Femur (tissue), 1 donor: ENCODE measurements at regions not wholly inside any gene's neighbourhood (a gene's known extent, or its start where the extent isn't known, plus 50 kb on each side); places are given as distances from the start of the nearest gene placed in this dataset.
A peak's percentile ranks its signal among the peaks of the same experiment; 100 is the strongest.

Source experiments
- DNase-seq: peaks from one replicate; pipeline ENCODE4 v3.0.0-alpha.2; 2017

- peak; percentile 54 for DNase-seq
Measured at GRCh38 chr17:17398188-17398942, 78.4 kb upstream of the MED9 start.

- no peak for DNase-seq
Measured at GRCh38 chr17:17398943-17399926, 77.6 kb upstream of the MED9 start.

GRCh38 chr17:17400070-17400469 is 76.7 kb upstream of the MED9 start:
- DNase-seq = no peak

- no peak for DNase-seq
Measured at GRCh38 chr17:17400566-17401184, 76.1 kb upstream of the MED9 start.

- DNase-seq = no peak
Measured at GRCh38 chr17:17401271-17401781, 75.5 kb upstream of the MED9 start.

- DNase-seq = no peak
Measured at GRCh38 chr17:17402558-17402957, 74.2 kb upstream of the MED9 start.

- no peak for DNase-seq
Measured at GRCh38 chr17:17403065-17403464, 73.7 kb upstream of the MED9 start.

GRCh38 chr17:17403899-17404576 is 72.8 kb upstream of the MED9 start:
- DNase-seq = peak; percentile 83

GRCh38 chr17:17405673-17406072 is 71.1 kb upstream of the MED9 start:
- no peak for DNase-seq

- DNase-seq = no peak
Measured at GRCh38 chr17:17406225-17406624, 70.6 kb upstream of the MED9 start.

- DNase-seq = no peak
Measured at GRCh38 chr17:17408236-17408794, 68.5 kb upstream of the MED9 start.

GRCh38 chr17:17410357-17410756 is 66.4 kb upstream of the MED9 start:
- DNase-seq = no peak

- DNase-seq = no peak
Measured at GRCh38 chr17:17411692-17412091, 65.1 kb upstream of the MED9 start.

- DNase-seq = no peak
Measured at GRCh38 chr17:17412326-17412725, 64.5 kb upstream of the MED9 start.

- no peak for DNase-seq
Measured at GRCh38 chr17:17413215-17413792, 63.5 kb upstream of the MED9 start.

- DNase-seq = no peak
Measured at GRCh38 chr17:17413821-17414220, 63.0 kb upstream of the MED9 start.

- DNase-seq = no peak
Measured at GRCh38 chr17:17414341-17414805, 62.4 kb upstream of the MED9 start.

GRCh38 chr17:17415006-17415405 is 61.8 kb upstream of the MED9 start:
- no peak for DNase-seq

- no peak for DNase-seq
Measured at GRCh38 chr17:17416007-17416399, 60.8 kb upstream of the MED9 start.

GRCh38 chr17:17416400-17417360 is 60.1 kb upstream of the MED9 start:
- DNase-seq = no peak
